ENCODE measurements at regions not wholly inside any gene's neighbourhood (a gene's known extent, or its start where the extent isn't known, plus 50 kb on each side); places are given as distances from the start of the nearest gene placed in this dataset.

GRCh38 chr5:162672061-162672460 lies 604.5 kb downstream of the GABRG2 start:
- no peak for TF ChIP-seq CTCF (IDR thresholded peaks at IDR 0.05; ENCODE audit: low read length)
- no peak for TF ChIP-seq EZH2 (IDR thresholded peaks at IDR 0.05; ENCODE audit: borderline replicate concordance, low read length)

Data from OCI-LY1 (cell line).